Nephron (organoid): ENCODE measurements at regions not wholly inside any gene's neighbourhood (a gene's known extent, or its start where the extent isn't known, plus 50 kb on each side); places are given as distances from the start of the nearest gene placed in this dataset.

Source experiments
- H3K27ac Mint-ChIP-seq, 3 experiments: 2 replicates each; pipeline ENCODE4 v1.8.0; 2020; ENCODE audit warnings: mixed read lengths in 3 of 3, mild to moderate bottlenecking in 2 of 3, moderate library complexity in 1 of 3
- H3K27me3 Mint-ChIP-seq: 2 replicates; pipeline ENCODE4 v1.8.0; 2021; ENCODE audit warnings: low read depth, mild to moderate bottlenecking, moderate library complexity, mixed read lengths
- H3K36me3 Mint-ChIP-seq: 2 replicates; pipeline ENCODE4 v1.8.0; 2020; ENCODE audit warnings: low read depth, mixed read lengths
- H3K4me1 Mint-ChIP-seq: 2 replicates; pipeline ENCODE4 v1.8.0; 2020; ENCODE audit warnings: mixed read lengths
- H3K4me3 Mint-ChIP-seq, 3 experiments: 2 replicates each; pipeline ENCODE4 v1.8.0; 2020; ENCODE audit warnings: mild to moderate bottlenecking in 3 of 3, mixed read lengths in 3 of 3, moderate library complexity in 2 of 3
- H3K9me3 Mint-ChIP-seq: 2 replicates; pipeline ENCODE4 v1.8.0; 2020; ENCODE audit warnings: mixed read lengths
- CTCF ChIP-seq, 3 experiments: fragments of 200-600 bp; sonication (generic); IDR thresholded peaks; one replicate each; pipeline ENCODE4 v1.5.0; 2021; ENCODE audit warnings: antibody characterized with exemption in 3 of 3; ENCODE audit not compliant: unreplicated experiment in 3 of 3

GRCh38 chr1:95547005-95547404, 313.0 kb downstream of the RWDD3 start:
- Mint-ChIP-seq H3K9me3 (no peaks in the 10 kb centered on the region), H3K27ac (no peak overlapping the region), H3K4me3 (no peak overlapping the region), H3K36me3 (no peaks in the 10 kb centered on the region), H3K27me3 (peaks cover 4% of the 10 kb centered on the region), H3K4me1 (peaks cover 12% of the 10 kb centered on the region)
- no peak for TF ChIP-seq CTCF (IDR thresholded peaks at IDR 0.05; ENCODE audit: unreplicated experiment in 3 of 3)

GRCh38 chr1:95548211-95548610, 314.2 kb downstream of the RWDD3 start:
- Mint-ChIP-seq H3K4me1 (peaks cover 3% of the 10 kb centered on the region), H3K4me3 (no peak overlapping the region), H3K36me3 (no peaks in the 10 kb centered on the region), H3K27ac (no peak overlapping the region), H3K27me3 (no peaks in the 10 kb centered on the region), H3K9me3 (no peaks in the 10 kb centered on the region)
- no peak for TF ChIP-seq CTCF (IDR thresholded peaks at IDR 0.05; ENCODE audit: unreplicated experiment in 3 of 3)

GRCh38 chr1:95551201-95551600, 317.2 kb downstream of the RWDD3 start:
- TF ChIP-seq CTCF (IDR thresholded peaks at IDR 0.05; ENCODE audit: unreplicated experiment in 3 of 3): no peak

GRCh38 chr1:95553595-95553994, 319.6 kb downstream of the RWDD3 start:
- TF ChIP-seq CTCF (IDR thresholded peaks at IDR 0.05; ENCODE audit: unreplicated experiment in 3 of 3): no peak
- Mint-ChIP-seq H3K36me3 (peaks cover 5% of the 10 kb centered on the region), H3K4me1 (peaks cover under 1% of the 10 kb centered on the region), H3K27me3 (peaks cover 3% of the 10 kb centered on the region), H3K4me3 (no peak overlapping the region), H3K27ac (no peak overlapping the region), H3K9me3 (peaks cover 15% of the 10 kb centered on the region)

More at GRCh38 chr1:95551201-95551600, 317.2 kb downstream of the RWDD3 start:
- Mint-ChIP-seq H3K4me1 (no peaks in the 10 kb centered on the region), H3K4me3 (no peak overlapping the region), H3K27me3 (no peaks in the 10 kb centered on the region), H3K27ac (no peak overlapping the region), H3K9me3 (peaks cover 3% of the 10 kb centered on the region), H3K36me3 (no peaks in the 10 kb centered on the region)

DNA sequence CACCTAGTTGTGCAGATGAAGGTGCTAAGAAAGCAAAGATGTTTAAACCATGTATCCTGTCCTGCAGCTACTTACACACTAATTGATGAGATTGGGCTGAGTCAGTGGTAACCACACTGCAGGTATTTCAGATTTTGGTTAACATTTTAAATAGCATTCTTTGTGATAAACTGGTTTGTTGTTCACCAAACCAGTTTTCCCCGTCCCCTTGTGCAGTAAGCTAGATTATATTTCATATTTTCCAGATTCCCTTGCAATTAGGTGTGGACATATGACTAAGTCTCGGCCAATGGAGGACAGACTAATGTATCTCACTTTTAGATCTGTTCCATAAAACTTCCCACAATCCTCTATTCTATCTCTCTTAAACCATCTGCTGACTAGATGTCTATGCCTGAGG, 320.4 kb downstream of the RWDD3 start:
- peaks cover 3% of the 10 kb centered on the region for H3K27me3 Mint-ChIP-seq
- no peak for TF ChIP-seq CTCF (IDR thresholded peaks at IDR 0.05; ENCODE audit: unreplicated experiment in 3 of 3)
- no peak overlapping the region for H3K4me3 Mint-ChIP-seq
- peaks cover 5% of the 10 kb centered on the region for H3K4me1 Mint-ChIP-seq
- H3K9me3 Mint-ChIP-seq: peaks cover 20% of the 10 kb centered on the region
- H3K36me3 Mint-ChIP-seq: peaks cover 5% of the 10 kb centered on the region
- no peak overlapping the region for H3K27ac Mint-ChIP-seq

GRCh38 chr1:95558791-95559190, 324.8 kb downstream of the RWDD3 start:
- Mint-ChIP-seq H3K4me3 (no peak overlapping the region), H3K4me1 (peaks cover 5% of the 10 kb centered on the region), H3K9me3 (peaks cover 20% of the 10 kb centered on the region), H3K36me3 (peaks cover 5% of the 10 kb centered on the region), H3K27me3 (peaks cover 3% of the 10 kb centered on the region), H3K27ac (peak overlapping the region in 1 of 3 experiments; percentile 56)
- TF ChIP-seq CTCF (IDR thresholded peaks at IDR 0.05; ENCODE audit: unreplicated experiment in 3 of 3): no peak
